K562 (cell line): ENCODE measurements at regions not wholly inside any gene's neighbourhood (a gene's known extent, or its start where the extent isn't known, plus 50 kb on each side); places are given as distances from the start of the nearest gene placed in this dataset.

ENCODE experiments used
- ATAC-seq: fragments of 200-7000 bp; cut with Tn5 transposase; 3 replicates; pipeline ENCODE4 v1.9.1; 2020; ENCODE audit warnings: moderate library complexity
- BruUV-seq: library from RNA; stranded (reverse); fragments of 400-500 nt; replicated peaks from 2 replicates; lab custom pipeline; 2021; lab: Mats Ljungman, UMichigan
- CTCF ChIA-PET: fragments of 300-600 bp; formaldehyde crosslinking; extraction: SDS; loops from one replicate; lab custom pipeline; 2021; ENCODE audit warnings: low intra/inter-chr PET ratio; lab: Yijun Ruan, JAX
- POLR2A ChIA-PET: fragments of 300-600, 350-650 bp; sonication (Branson Sonifier 250); formaldehyde crosslinking; extraction: SDS; loops from one replicate; lab custom pipeline; 2021; ENCODE audit warnings: antibody characterized with exemption, inconsistent platforms; lab: Yijun Ruan, JAX
- DNase-seq, 4 experiments: peaks; one replicate each; pipeline versions ENCODE4 v3.0.0 to v3.0.0-alpha.2; 2011 to 2018; ENCODE audit warnings: low spot score in 3 of 4, mixed read lengths in 3 of 4; ENCODE audit errors: extremely low read depth in 1 of 4
- FAIRE-seq: peaks from 2 replicates; lab custom pipeline; 2011; peaks lifted over from hg19 to GRCh38; lab: Jason Lieb, UNC
- H2AFZ ChIP-seq: 2 replicates; pipeline ENCODE4 v1.6.0; 2011; ENCODE audit warnings: low read depth, low read length, control low read depth, inconsistent platforms
- H3K27ac ChIP-seq: fragments of 200-600 bp; 3 replicates; pipeline ENCODE4 v1.8.0; 2011; ENCODE audit warnings: low read depth, mild to moderate bottlenecking, control low read depth, inconsistent platforms, low read length, moderate library complexity, mixed read lengths; ENCODE audit errors: extremely low read depth
- H3K27me3 ChIP-seq, 2 experiments: fragments of 300-600 bp in 1 of 2; 2 replicates in 1 of 2; 3 replicates in 1 of 2; pipeline versions ENCODE4 v1.6.0 to v1.8.0; 2011; ENCODE audit warnings: inconsistent platforms in 2 of 2, low read length in 2 of 2, mild to moderate bottlenecking in 1 of 2, mixed read lengths in 1 of 2, moderate library complexity in 1 of 2; ENCODE audit not compliant: control insufficient read depth in 2 of 2, insufficient read depth in 2 of 2
- H3K36me3 ChIP-seq: fragments of 300-600 bp; 3 replicates; pipeline ENCODE4 v1.8.0; 2011; ENCODE audit warnings: mild to moderate bottlenecking, low read length, inconsistent platforms; ENCODE audit not compliant: control insufficient read depth, insufficient read depth
- H3K4me1 ChIP-seq, 2 experiments: fragments of 200-600 bp in 1 of 2; replicated peaks in 1 of 2; 2 replicates in 1 of 2; 3 replicates in 1 of 2; pipeline versions ENCODE4 v1.5.1 to v1.8.0; 2011; ENCODE audit warnings: inconsistent platforms in 2 of 2, low read length in 2 of 2, mild to moderate bottlenecking in 1 of 2, mixed read lengths in 1 of 2, moderate library complexity in 1 of 2; ENCODE audit not compliant: control insufficient read depth in 2 of 2, insufficient read depth in 2 of 2
- H3K4me2 ChIP-seq: 2 replicates; pipeline ENCODE4 v1.6.1; 2011; ENCODE audit warnings: low read length, control low read depth, inconsistent platforms, mixed read lengths; ENCODE audit not compliant: insufficient read depth
- H3K4me3 ChIP-seq: fragments of 200-600 bp; sonication (generic), shearing (Covaris generic); 2 replicates; pipeline ENCODE4 v1.5.1; 2016; ENCODE audit warnings: control low read depth, inconsistent platforms
- H3K79me2 ChIP-seq: fragments of 200-600 bp; 3 replicates; pipeline ENCODE4 v1.8.0; 2011; ENCODE audit warnings: low read length, inconsistent platforms; ENCODE audit not compliant: control insufficient read depth, insufficient read depth
- H3K9ac ChIP-seq, 2 experiments: 2 replicates each; pipeline versions ENCODE4 v1.6.0 to v1.6.1; 2011; ENCODE audit warnings: low read depth in 2 of 2, low read length in 2 of 2, control low read depth in 1 of 2, inconsistent platforms in 1 of 2, mild to moderate bottlenecking in 1 of 2, mixed read lengths in 1 of 2; ENCODE audit not compliant: insufficient read depth in 1 of 2
- H3K9me1 ChIP-seq: one replicate; pipeline ENCODE4 v1.6.0; 2011; ENCODE audit warnings: inconsistent platforms, mild to moderate bottlenecking, low read length, moderate library complexity; ENCODE audit not compliant: control insufficient read depth, insufficient read depth
- H3K9me3 ChIP-seq: replicated peaks from 2 replicates; pipeline ENCODE4 v1.5.1; 2011; ENCODE audit warnings: low read depth, low read length, inconsistent platforms; ENCODE audit not compliant: control insufficient read depth, insufficient read depth
- H4K20me1 ChIP-seq: replicated peaks from 2 replicates; pipeline ENCODE4 v1.6.1; 2011; ENCODE audit warnings: low read length, inconsistent platforms, mixed read lengths; ENCODE audit not compliant: control insufficient read depth, insufficient read depth
- CC2D1A ChIP-seq: fragments of 450-650 bp; IDR thresholded peaks from 2 replicates; pipeline ENCODE4 v1.6.1; 2017; ENCODE audit warnings: mild to moderate bottlenecking
- HNRNPLL ChIP-seq: fragments of 200-400 bp; formaldehyde crosslinking; IDR thresholded peaks from 2 replicates; pipeline ENCODE4 v1.6.1; 2017; ENCODE audit warnings: low read length, low read depth, mild to moderate bottlenecking; ENCODE audit not compliant: poor library complexity, severe bottlenecking
- HSF4 ChIP-seq: fragments of 250-450 bp; sonication (Bioruptor Pico); IDR thresholded peaks from 2 replicates; pipeline ENCODE4 v2.1.2; 2022; ENCODE audit warnings: mild to moderate bottlenecking, moderate library complexity, borderline replicate concordance
- JUN ChIP-seq, 2 experiments: sonication (generic) in 1 of 2; formaldehyde crosslinking in 1 of 2; IDR thresholded peaks; 2 replicates each; pipeline versions ENCODE4 v1.6.1 to v1.8.0; 2012 to 2022; ENCODE audit warnings: borderline replicate concordance in 2 of 2, mild to moderate bottlenecking in 2 of 2, improper control_type of control experiment in 1 of 2, low read depth in 1 of 2, low read length in 1 of 2, missing genetic modification reagents in 1 of 2
- MBD2 ChIP-seq: sonication (generic); IDR thresholded peaks from 2 replicates; pipeline ENCODE4 v1.6.1; 2016; ENCODE audit warnings: low read depth, borderline replicate concordance
- MLX ChIP-seq, 2 experiments: fragments of 450-650 bp in 1 of 2; sonication (generic) in 1 of 2; formaldehyde crosslinking; conservative IDR thresholded peaks; 2 replicates each; pipeline versions ENCODE4 v1.4.0 to v1.8.1; 2020 to 2022; ENCODE audit warnings: mild to moderate bottlenecking in 1 of 2, missing genetic modification reagents in 1 of 2
- POLR2H ChIP-seq: IDR thresholded peaks from 2 replicates; pipeline ENCODE4 v1.6.1; 2016; ENCODE audit warnings: missing genetic modification characterization, low read depth, mild to moderate bottlenecking, control low read depth, missing compliant biosample characterization, moderate library complexity
- PRDM10 ChIP-seq: fragments of 450-650 bp; IDR thresholded peaks from 2 replicates; pipeline ENCODE4 v1.6.1; 2018; ENCODE audit not compliant: partially characterized antibody
- PTBP1 ChIP-seq: fragments of 200-400 bp; formaldehyde crosslinking; IDR thresholded peaks from 2 replicates; pipeline ENCODE4 v1.6.1; 2017; ENCODE audit warnings: low read depth, low read length
- RAD51 ChIP-seq: fragments of 450-650 bp; IDR thresholded peaks from 2 replicates; pipeline ENCODE4 v1.7.1; 2016; ENCODE audit warnings: low read depth, mild to moderate bottlenecking, borderline replicate concordance
- SPI1 ChIP-seq: IDR thresholded peaks from 2 replicates; pipeline ENCODE4 v1.6.1; 2011; ENCODE audit warnings: low read depth, low read length, control low read depth, borderline replicate concordance
- TCF3 ChIP-seq: sonication (generic); formaldehyde crosslinking; IDR thresholded peaks from 2 replicates; pipeline ENCODE4 v1.4.0; 2020; ENCODE audit warnings: mild to moderate bottlenecking, missing genetic modification reagents
- TEAD1 ChIP-seq, 2 experiments: fragments of 450-650 bp in 1 of 2; sonication (generic) in 1 of 2; formaldehyde crosslinking; IDR thresholded peaks; 2 replicates each; pipeline versions ENCODE4 v1.4.0 to v1.8.0; 2020 to 2022; ENCODE audit warnings: mild to moderate bottlenecking in 2 of 2, missing genetic modification reagents in 1 of 2
- TFE3 ChIP-seq: fragments of 450-650 bp; formaldehyde crosslinking; IDR thresholded peaks from 2 replicates; pipeline ENCODE4 v1.4.0; 2020; ENCODE audit warnings: mild to moderate bottlenecking, mixed read lengths
- ZC3H8 ChIP-seq: fragments of 450-650 bp; IDR thresholded peaks from 2 replicates; pipeline ENCODE4 v1.6.1; 2017
- ZFP1 ChIP-seq: fragments of 450-650 bp; formaldehyde crosslinking; IDR thresholded peaks from 2 replicates; pipeline ENCODE4 v1.4.0; 2020; ENCODE audit warnings: mild to moderate bottlenecking, mixed read lengths
- ZNF263 ChIP-seq: sonication (generic); formaldehyde crosslinking; IDR thresholded peaks from 2 replicates; pipeline ENCODE4 v1.8.0; 2022; ENCODE audit warnings: mild to moderate bottlenecking, missing genetic modification reagents, borderline replicate concordance
- WGBS: fragments of 100-300 bp; shearing (Covaris generic); methylation state at CpG from one replicate; pipeline ENCODE4 v1.1.6; 2016; ENCODE audit warnings: low coverage, mixed read lengths; ENCODE audit not compliant: insufficient coverage; ENCODE audit errors: missing lambda C conversion rate; 5-methylcytosine and 5-hydroxymethylcytosine counted together
- in situ Hi-C: fragments of 300-500 bp; cut with MboI; formaldehyde crosslinking; loops from 4 replicates; pipeline ENCODE4 v1.15.0; 2018; ENCODE audit warnings: inconsistent platforms, mixed read lengths
- intact Hi-C: fragments of 100-400 bp; cut with micrococcal nuclease; formaldehyde crosslinking; loops from 2 replicates; pipeline ENCODE4 v1.14.2; 2022

- CTCF ChIA-PET, result no interaction called here
- no peaks in the 10 kb centered on the region for H3K79me2 ChIP-seq
- intact Hi-C loops, result no loop called here
- H3K27ac ChIP-seq, result no peak overlapping the region
- H3K9ac ChIP-seq, result no peak overlapping the region
- H3K9me3 ChIP-seq, result no peaks in the 10 kb centered on the region; the same call in 1 of the 2 replicates
- ATAC-seq (no peak), FAIRE-seq (no peak), DNase-seq (peak in 3 of 4 experiments; percentile 8 to 34 (median 12))
- no peak overlapping the region for H3K4me3 ChIP-seq
- no peaks in the 10 kb centered on the region for H4K20me1 ChIP-seq
- H3K4me2 ChIP-seq, result no peak overlapping the region
- POLR2A ChIA-PET, result interaction anchor here (0.6 kb wide), 1 partner anchor 1335 kb away, joined by 3 read pairs; no protein-coding TSS in a partner anchor
- H3K36me3 ChIP-seq, result no peaks in the 10 kb centered on the region
- H3K4me1 ChIP-seq, result peaks cover 0 to 5% of the 10 kb centered on the region in 2 experiments; a peak in 2 of 5 replicates
- H2AFZ ChIP-seq, result no peak overlapping the region
- 0% methylated on average over 4 of the region's 4 CpGs for WGBS
- BruUV-seq, result no TSS peak
- in situ Hi-C loops, result no loop called here
- no peaks in the 10 kb centered on the region for H3K9me1 ChIP-seq
- H3K27me3 ChIP-seq, result peaks cover 0 to 21% of the 10 kb centered on the region in 2 experiments; a peak in 1 of 5 replicates
- TF ChIP-seq CC2D1A (0 out of 2 replicates have a peak, but pooled peaks have one; percentile 19), PTBP1 (no peak), TCF3 (CRISPR knock-in tag) (peak; percentile 73), ZC3H8 (no peak), MLX (CRISPR knock-in tag; conservative IDR thresholded peaks at IDR 0.05) (no peak), TEAD1 (CRISPR knock-in tag; IDR thresholded peaks at IDR 0.05) (no peak), ZFP1 (CRISPR knock-in tag) (peak; percentile 98), HSF4 (CRISPR knock-in tag) (no peak), POLR2H (tag) (no peak), JUN (IDR thresholded peaks at IDR 0.05; ENCODE audit: borderline replicate concordance, low read depth, low read length) (peak; percentile 69; the same call in 1 of the 2 replicates), JUN (CRISPR knock-in tag; IDR thresholded peaks at IDR 0.05; ENCODE audit: borderline replicate concordance) (no peak), MBD2 (peak; percentile 15; the same call in 1 of the 2 replicates), TFE3 (CRISPR knock-in tag) (no peak), HNRNPLL (no peak), SPI1 (no peak), RAD51 (no peak), PRDM10 (peak; percentile 53), ZNF263 (no peak)
Measured at GRCh38 chr19:30908262-30908771, 440.9 kb downstream of the TSHZ3 start.
